CD4-positive, CD25-positive, alpha-beta regulatory T cell (primary cell): ENCODE measurements at regions not wholly inside any gene's neighbourhood (a gene's known extent, or its start where the extent isn't known, plus 50 kb on each side); places are given as distances from the start of the nearest gene placed in this dataset.

ENCODE experiments used
- ATAC-seq, 2 donors: fragments of 150-1000 bp; cut with Tn5 transposase; one replicate each; pipeline ENCODE4 v1.10.0; 2021; ENCODE audit warnings: low read depth in 2 of 2, moderate number of reproducible peaks in 2 of 2, moderate library complexity in 1 of 2
- DNase-seq, 3 donors: peaks; one replicate each; pipeline versions ENCODE4 v3.0.0 to v3.0.0-alpha.2; 2012 to 2022; ENCODE audit warnings: mixed read lengths in 1 of 3
- H3K27ac ChIP-seq: one replicate; pipeline ENCODE4 v1.7.0; 2013; ENCODE audit warnings: mild to moderate bottlenecking, low read length; ENCODE audit not compliant: insufficient read depth, poor library complexity, severe bottlenecking
- H3K27me3 ChIP-seq: one replicate; pipeline ENCODE4 v1.7.0; 2013; ENCODE audit warnings: low read length; ENCODE audit not compliant: control insufficient read depth, insufficient read depth
- H3K36me3 ChIP-seq: one replicate; pipeline ENCODE4 v1.7.0; 2013; ENCODE audit warnings: mild to moderate bottlenecking, low read length, moderate library complexity; ENCODE audit not compliant: control insufficient read depth, insufficient read depth
- H3K4me1 ChIP-seq: 2 replicates; pipeline ENCODE4 v1.7.0; 2013; ENCODE audit warnings: mild to moderate bottlenecking, low read length; ENCODE audit not compliant: insufficient read depth, control insufficient read depth, poor library complexity, severe bottlenecking
- H3K4me3 ChIP-seq: one replicate; pipeline ENCODE4 v1.7.0; 2013; ENCODE audit warnings: low read depth, mild to moderate bottlenecking, low read length, moderate library complexity
- H3K9me3 ChIP-seq, 2 experiments: 1 replicate in 1 of 2; 2 replicates in 1 of 2; pipeline ENCODE4 v1.7.0; 2013; ENCODE audit warnings: low read length in 2 of 2, mild to moderate bottlenecking in 1 of 2, moderate library complexity in 1 of 2; ENCODE audit not compliant: control insufficient read depth in 2 of 2
- H3K27ac Mint-ChIP-seq, 3 donors: one replicate each; pipeline ENCODE4 v1.8.0; 2020 to 2022; ENCODE audit warnings: mild to moderate bottlenecking in 3 of 3, mixed read lengths in 3 of 3, moderate library complexity in 2 of 3
- H3K27me3 Mint-ChIP-seq: one replicate; pipeline ENCODE4 v1.8.0; 2022; ENCODE audit warnings: mild to moderate bottlenecking, mixed read lengths
- H3K36me3 Mint-ChIP-seq: one replicate; pipeline ENCODE4 v1.8.0; 2020; ENCODE audit warnings: mixed read lengths
- H3K4me1 Mint-ChIP-seq, 4 donors: one replicate each; pipeline ENCODE4 v1.8.0; 2020 to 2022; ENCODE audit warnings: mixed read lengths in 4 of 4, mild to moderate bottlenecking in 1 of 4
- H3K4me3 Mint-ChIP-seq, 4 donors: one replicate each; pipeline ENCODE4 v1.8.0; 2020 to 2022; ENCODE audit warnings: mild to moderate bottlenecking in 4 of 4, mixed read lengths in 4 of 4, moderate library complexity in 3 of 4
- H3K9me3 Mint-ChIP-seq, 7 donors: one replicate each; pipeline ENCODE4 v1.8.0; 2020 to 2022; ENCODE audit warnings: mixed read lengths in 7 of 7, mild to moderate bottlenecking in 3 of 7, moderate library complexity in 2 of 7

DNA sequence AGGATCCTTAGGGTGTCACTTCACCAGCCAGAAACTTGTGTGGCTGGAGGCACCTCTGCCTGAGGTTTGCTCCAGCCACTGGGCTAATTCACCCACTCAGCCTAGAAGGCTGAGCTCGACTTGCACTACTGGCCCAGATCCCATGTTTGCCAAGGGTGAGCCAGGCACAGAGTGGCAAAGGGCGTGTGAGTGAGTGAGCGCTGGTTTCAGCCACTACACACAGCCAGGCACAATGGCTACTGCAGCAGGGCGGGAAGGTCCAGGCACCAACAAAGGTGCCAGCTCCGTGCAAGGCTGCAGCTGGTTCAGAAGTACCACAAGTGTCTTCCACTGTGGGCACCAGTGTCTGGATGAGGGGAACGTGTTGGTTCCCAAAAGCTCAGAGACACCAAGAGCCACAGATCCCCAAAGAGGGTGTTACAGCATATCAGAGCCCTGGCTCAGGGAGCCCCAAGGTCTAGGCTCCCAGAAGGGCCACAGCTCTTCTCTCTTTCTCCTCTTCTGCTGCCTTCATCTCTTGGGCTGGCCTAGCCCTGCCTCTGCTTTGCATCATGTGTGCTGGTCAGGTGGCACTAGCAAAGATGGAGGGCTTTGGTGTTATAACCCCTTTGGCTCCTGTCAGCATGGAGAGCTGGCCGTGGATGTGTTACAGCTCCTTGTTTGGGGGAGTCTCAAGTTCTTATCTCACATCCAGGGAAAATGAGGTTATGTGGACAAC, 736.3 kb upstream of the KLHL1 start:
- H3K9me3 ChIP-seq: peaks cover 0 to 20% of the 10 kb centered on the region in 2 experiments
- H3K36me3 Mint-ChIP-seq: no peaks in the 10 kb centered on the region
- H3K36me3 ChIP-seq: no peaks in the 10 kb centered on the region
- no peak overlapping the region for H3K27ac ChIP-seq
- H3K27me3 Mint-ChIP-seq: no peaks in the 10 kb centered on the region
- no peaks in the 10 kb centered on the region for H3K4me1 Mint-ChIP-seq
- DNase-seq (no peak), ATAC-seq (no peak)
- H3K4me3 ChIP-seq: no peak overlapping the region
- no peak overlapping the region for H3K27ac Mint-ChIP-seq
- H3K4me3 Mint-ChIP-seq: no peak overlapping the region
- H3K4me1 ChIP-seq: no peaks in the 10 kb centered on the region
- H3K27me3 ChIP-seq: no peaks in the 10 kb centered on the region
- peaks cover 0 to 10% (median 2%) of the 10 kb centered on the region in 7 donors for H3K9me3 Mint-ChIP-seq

GRCh38 chr13:70842062-70842644, 733.9 kb upstream of the KLHL1 start:
- no peaks in the 10 kb centered on the region for H3K27me3 ChIP-seq
- H3K9me3 ChIP-seq: peaks cover 0 to 20% of the 10 kb centered on the region in 2 experiments
- no peaks in the 10 kb centered on the region for H3K4me1 ChIP-seq
- Mint-ChIP-seq H3K4me3 (no peak overlapping the region), H3K9me3 (peaks cover 0 to 10% (median 2%) of the 10 kb centered on the region in 7 donors), H3K27ac (no peak overlapping the region), H3K27me3 (no peaks in the 10 kb centered on the region), H3K4me1 (no peaks in the 10 kb centered on the region), H3K36me3 (no peaks in the 10 kb centered on the region)
- DNase-seq (no peak), ATAC-seq (peak in 1 of 2 donors; percentile 17)
- H3K36me3 ChIP-seq: no peaks in the 10 kb centered on the region
- no peak overlapping the region for H3K27ac ChIP-seq
- no peak overlapping the region for H3K4me3 ChIP-seq

- Histone ChIP-seq H3K27me3 (no peaks in the 10 kb centered on the region), H3K4me3 (no peak overlapping the region), H3K36me3 (no peaks in the 10 kb centered on the region), H3K9me3 (peaks cover 0 to 20% of the 10 kb centered on the region in 2 experiments), H3K27ac (no peak overlapping the region), H3K4me1 (no peaks in the 10 kb centered on the region)
- H3K27me3 Mint-ChIP-seq: no peaks in the 10 kb centered on the region
- DNase-seq (no peak), ATAC-seq (no peak)
- H3K27ac Mint-ChIP-seq: no peak overlapping the region
- H3K9me3 Mint-ChIP-seq: peaks cover 0 to 10% (median 0%) of the 10 kb centered on the region in 7 donors
- H3K36me3 Mint-ChIP-seq: no peaks in the 10 kb centered on the region
- H3K4me3 Mint-ChIP-seq: no peak overlapping the region
- H3K4me1 Mint-ChIP-seq: no peaks in the 10 kb centered on the region
Observed at GRCh38 chr13:70841240-70842061, 733.2 kb upstream of the KLHL1 start.

DNA sequence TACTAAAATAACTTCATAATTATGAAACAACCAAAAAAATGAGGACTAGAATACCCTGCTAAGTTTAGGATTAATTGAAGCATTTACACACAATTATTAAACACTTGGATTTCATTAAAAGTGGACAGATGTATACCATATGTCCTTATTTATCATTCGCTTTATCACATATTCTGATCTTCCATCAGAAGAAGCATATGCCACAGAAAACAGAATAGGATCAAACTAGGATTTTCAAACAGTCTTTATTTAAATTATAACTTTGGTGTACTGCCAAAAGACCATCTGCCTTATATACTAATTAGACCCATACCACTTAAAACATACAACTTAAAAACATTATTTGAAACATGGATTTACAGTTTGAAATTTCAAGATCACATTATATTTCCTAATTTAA, 727.1 kb upstream of the KLHL1 start:
- H3K9me3 Mint-ChIP-seq: peaks cover 2 to 12% (median 3%) of the 10 kb centered on the region in 7 donors
- no peak overlapping the region for H3K27ac ChIP-seq
- no peak for DNase-seq
- no peaks in the 10 kb centered on the region for H3K36me3 ChIP-seq
- H3K9me3 ChIP-seq: peaks cover 0 to under 1% of the 10 kb centered on the region in 2 experiments
- H3K27me3 Mint-ChIP-seq: no peaks in the 10 kb centered on the region
- H3K4me1 ChIP-seq: no peaks in the 10 kb centered on the region
- H3K36me3 Mint-ChIP-seq: no peaks in the 10 kb centered on the region
- no peak for ATAC-seq
- H3K27me3 ChIP-seq: no peaks in the 10 kb centered on the region
- H3K27ac Mint-ChIP-seq: no peak overlapping the region
- H3K4me3 Mint-ChIP-seq: no peak overlapping the region
- H3K4me1 Mint-ChIP-seq: no peaks in the 10 kb centered on the region
- H3K4me3 ChIP-seq: no peak overlapping the region

DNA sequence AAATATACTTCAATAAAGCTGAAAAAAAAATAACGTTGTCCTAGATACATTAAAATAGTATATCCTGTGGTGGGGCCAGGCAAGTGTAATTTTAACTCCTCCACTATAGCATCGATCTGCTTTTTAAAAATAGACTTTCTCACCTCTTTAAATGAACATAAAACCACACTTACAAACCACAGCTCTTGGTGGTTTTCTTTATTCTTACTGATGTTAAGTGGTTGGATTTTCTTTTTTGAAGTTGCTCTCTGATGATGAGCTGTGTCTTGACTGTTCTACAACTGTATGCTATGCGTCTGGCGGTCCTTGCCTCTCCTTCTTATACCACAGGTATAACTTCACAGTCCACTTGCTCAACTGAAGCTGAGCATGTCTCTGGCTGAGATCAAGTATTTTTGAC, 721.5 kb upstream of the KLHL1 start:
- Mint-ChIP-seq H3K4me3 (no peak overlapping the region), H3K36me3 (no peaks in the 10 kb centered on the region), H3K9me3 (peaks cover 0 to 26% (median 3%) of the 10 kb centered on the region in 7 donors), H3K27ac (no peak overlapping the region), H3K4me1 (no peaks in the 10 kb centered on the region), H3K27me3 (no peaks in the 10 kb centered on the region)
- Histone ChIP-seq H3K36me3 (no peaks in the 10 kb centered on the region), H3K27ac (no peak overlapping the region), H3K9me3 (no peaks in the 10 kb centered on the region), H3K4me1 (no peaks in the 10 kb centered on the region), H3K4me3 (no peak overlapping the region), H3K27me3 (no peaks in the 10 kb centered on the region)
- DNase-seq: no peak
- no peak for ATAC-seq

DNA sequence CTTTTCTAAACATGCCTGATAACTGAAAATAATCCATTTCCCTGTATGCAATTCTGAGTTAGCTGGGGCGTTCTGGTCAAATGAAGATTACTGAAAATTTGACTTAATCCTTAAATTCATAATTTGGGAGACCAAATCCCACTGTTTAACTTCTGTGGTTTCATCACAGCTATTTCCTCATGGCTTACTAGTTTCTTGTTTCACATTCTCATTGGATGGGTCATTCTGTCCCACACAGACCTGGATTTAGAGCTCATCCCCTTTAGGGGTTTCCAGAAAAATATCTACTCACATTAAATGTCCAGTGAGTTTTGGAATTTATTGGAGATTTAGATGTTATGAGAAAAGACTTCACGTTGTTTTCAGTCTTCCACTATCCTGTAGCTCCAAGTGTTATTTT, 709.3 kb upstream of the KLHL1 start:
- ATAC-seq (no peak), DNase-seq (no peak)
- no peak overlapping the region for H3K27ac ChIP-seq
- no peak overlapping the region for H3K4me3 ChIP-seq
- H3K27me3 ChIP-seq: no peaks in the 10 kb centered on the region
- Mint-ChIP-seq H3K4me1 (no peaks in the 10 kb centered on the region), H3K4me3 (no peak overlapping the region), H3K27ac (no peak overlapping the region), H3K36me3 (no peaks in the 10 kb centered on the region), H3K27me3 (no peaks in the 10 kb centered on the region), H3K9me3 (peaks cover 1 to 16% (median 9%) of the 10 kb centered on the region in 7 donors)
- peaks cover 0 to 1% of the 10 kb centered on the region in 2 experiments for H3K9me3 ChIP-seq
- H3K36me3 ChIP-seq: no peaks in the 10 kb centered on the region
- H3K4me1 ChIP-seq: no peaks in the 10 kb centered on the region

DNA sequence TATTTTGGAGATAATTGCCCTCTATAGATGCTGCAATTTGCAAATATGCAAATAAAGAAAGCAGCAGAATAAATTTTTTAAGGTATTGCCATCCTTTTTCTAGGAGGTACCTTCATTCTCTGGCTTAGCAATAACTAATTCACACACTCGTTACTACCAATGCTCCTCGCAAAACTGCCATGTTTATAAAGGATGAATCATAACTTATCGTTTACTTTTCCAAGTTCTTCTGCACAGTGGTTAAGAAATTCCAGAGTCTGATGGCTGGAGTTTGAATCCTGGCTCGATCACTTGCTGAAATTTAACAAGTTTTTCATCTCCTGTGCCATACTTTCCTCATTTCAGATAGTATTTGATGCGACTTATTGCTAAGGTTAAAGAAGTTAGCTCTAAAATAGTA, 708.6 kb upstream of the KLHL1 start:
- DNase-seq (no peak), ATAC-seq (no peak)
- no peaks in the 10 kb centered on the region for H3K4me1 ChIP-seq
- no peak overlapping the region for H3K27ac Mint-ChIP-seq
- H3K9me3 ChIP-seq: peaks cover 0 to 4% of the 10 kb centered on the region in 2 experiments
- no peaks in the 10 kb centered on the region for H3K27me3 Mint-ChIP-seq
- no peaks in the 10 kb centered on the region for H3K36me3 Mint-ChIP-seq
- H3K36me3 ChIP-seq: no peaks in the 10 kb centered on the region
- no peak overlapping the region for H3K4me3 Mint-ChIP-seq
- no peak overlapping the region for H3K4me3 ChIP-seq
- H3K27ac ChIP-seq: no peak overlapping the region
- H3K9me3 Mint-ChIP-seq: peaks cover 1 to 21% (median 6%) of the 10 kb centered on the region in 7 donors
- no peaks in the 10 kb centered on the region for H3K4me1 Mint-ChIP-seq
- no peaks in the 10 kb centered on the region for H3K27me3 ChIP-seq
